NCI-H1105 treated with DMSO at 0.1 percent for 48 hours (cell line): ENCODE measurements at regions not wholly inside any gene's neighbourhood (a gene's known extent, or its start where the extent isn't known, plus 50 kb on each side); places are given as distances from the start of the nearest gene placed in this dataset.

Experiments
- DNase-seq: peaks from one replicate; lab custom pipeline; 2025; lab: John Stamatoyannopoulos, UW

GRCh38 chr2:65688141-65688886, 255.9 kb upstream of the SPRED2 start:
- no peak for DNase-seq

GRCh38 chr2:65687614-65688013, 255.2 kb upstream of the SPRED2 start:
- DNase-seq: no peak

- DNase-seq: peak; percentile 44
These were observed 254.6 kb upstream of the SPRED2 start for GRCh38 chr2:65686928-65687521.

- no peak for DNase-seq
These were observed 249.1 kb upstream of the SPRED2 start for GRCh38 chr2:65681503-65681902.

DNA sequence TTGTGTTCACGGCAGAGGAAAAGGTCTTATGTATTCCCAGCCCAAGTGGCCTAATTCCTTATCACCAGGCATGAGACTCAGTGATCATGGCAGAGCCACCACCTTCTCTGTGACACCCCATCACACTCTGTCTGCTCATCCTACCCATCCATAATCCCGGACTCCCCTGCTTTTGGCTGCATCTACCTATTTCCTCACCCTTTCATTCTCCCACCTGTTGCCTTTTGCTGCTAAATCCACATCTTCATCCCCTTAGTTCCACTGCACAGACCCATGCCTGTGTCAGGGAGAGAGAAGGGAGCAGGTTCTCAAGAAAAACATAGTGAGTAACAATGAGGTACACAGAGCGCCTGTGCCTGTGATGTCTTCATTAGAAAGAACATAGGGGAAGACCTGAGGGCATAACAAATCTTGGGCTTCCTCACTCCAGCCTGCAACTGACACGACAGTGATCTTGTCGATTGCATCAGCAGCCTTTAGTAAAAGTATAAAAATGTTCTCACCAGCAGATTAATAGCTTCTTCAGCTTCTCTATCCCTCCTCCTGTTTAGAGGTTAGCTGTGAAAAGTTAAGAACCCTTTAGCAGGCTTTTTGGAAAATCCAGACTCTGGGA, 246.5 kb upstream of the SPRED2 start:
- DNase-seq: no peak

DNA sequence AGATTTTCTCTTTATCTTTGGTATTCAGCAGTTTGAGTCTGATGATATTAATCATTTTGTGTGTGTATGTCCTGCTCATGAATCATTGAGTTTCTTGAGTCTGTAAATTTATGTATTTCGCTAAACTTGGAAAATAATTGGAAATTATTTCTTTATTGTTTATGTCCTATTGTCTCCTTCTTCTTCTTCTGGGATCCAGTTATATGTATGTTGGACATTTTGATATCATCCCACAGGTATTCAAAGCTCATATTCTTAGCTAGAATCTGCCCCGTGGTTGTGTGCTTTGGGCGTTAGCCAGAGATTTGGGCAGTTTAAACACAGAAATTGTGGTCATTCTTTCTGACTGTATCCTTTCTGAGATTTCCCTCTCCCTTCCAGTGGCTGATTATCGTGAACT, 243.0 kb upstream of the SPRED2 start:
- DNase-seq: no peak

DNA sequence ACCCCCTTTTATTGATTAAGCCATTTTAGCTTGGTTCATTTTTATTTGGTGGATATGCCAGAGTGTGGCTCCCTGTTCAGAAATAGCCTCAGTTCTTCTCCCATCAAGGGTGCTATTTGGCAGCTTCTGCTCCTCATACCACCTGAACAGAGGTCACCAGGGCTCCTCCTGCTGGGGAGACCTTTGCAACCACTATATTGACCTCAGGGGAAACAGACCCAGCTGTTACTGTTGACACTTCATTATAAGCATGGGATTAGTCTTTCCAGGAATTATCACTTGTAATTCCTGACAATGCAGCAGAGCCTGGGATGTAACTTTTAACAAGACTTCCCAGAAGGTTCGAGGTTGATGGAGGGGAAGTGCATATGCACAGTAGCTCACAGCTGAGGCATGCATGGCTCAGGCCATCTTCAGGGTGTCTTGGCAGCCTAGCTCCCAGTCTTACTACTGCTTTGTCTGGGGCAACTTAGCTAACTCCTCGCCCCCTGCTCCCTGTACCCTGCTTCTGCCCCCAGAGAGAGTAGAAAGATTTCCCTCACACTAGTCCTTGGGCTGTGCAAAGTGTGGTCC, 239.4 kb upstream of the SPRED2 start:
- DNase-seq: no peak

GRCh38 chr2:65669574-65669973, 237.2 kb upstream of the SPRED2 start:
- no peak for DNase-seq

- DNase-seq: no peak
These were observed 236.3 kb upstream of the SPRED2 start for GRCh38 chr2:65668744-65669143.

DNA sequence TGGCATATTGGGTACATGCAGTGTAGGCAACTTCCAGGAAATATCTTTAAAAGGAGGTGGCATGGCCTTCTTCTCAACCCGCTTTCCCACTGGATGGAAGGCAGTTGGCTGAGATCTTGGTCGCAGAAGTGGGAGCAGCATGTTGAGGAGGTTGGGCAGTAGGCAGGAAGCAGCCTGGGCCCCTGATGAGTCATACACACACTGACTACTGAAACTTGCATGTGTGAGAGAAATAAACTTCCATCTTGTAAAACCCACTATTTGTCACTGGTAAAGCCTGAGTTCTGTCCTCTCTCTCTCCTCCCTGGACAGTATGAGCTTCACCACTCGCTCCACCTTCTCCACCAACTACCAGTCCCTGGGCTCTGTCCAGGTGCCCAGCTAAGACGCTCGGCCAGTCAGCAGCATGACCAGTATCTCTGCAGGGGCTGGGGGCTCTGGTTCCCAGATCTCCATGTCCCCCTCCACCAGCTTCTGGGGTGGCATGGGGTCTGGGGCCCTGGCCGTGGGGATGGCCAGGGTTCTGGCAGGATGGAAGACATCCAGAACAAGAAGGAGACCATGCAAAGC, 233.8 kb upstream of the SPRED2 start:
- no peak for DNase-seq

DNA sequence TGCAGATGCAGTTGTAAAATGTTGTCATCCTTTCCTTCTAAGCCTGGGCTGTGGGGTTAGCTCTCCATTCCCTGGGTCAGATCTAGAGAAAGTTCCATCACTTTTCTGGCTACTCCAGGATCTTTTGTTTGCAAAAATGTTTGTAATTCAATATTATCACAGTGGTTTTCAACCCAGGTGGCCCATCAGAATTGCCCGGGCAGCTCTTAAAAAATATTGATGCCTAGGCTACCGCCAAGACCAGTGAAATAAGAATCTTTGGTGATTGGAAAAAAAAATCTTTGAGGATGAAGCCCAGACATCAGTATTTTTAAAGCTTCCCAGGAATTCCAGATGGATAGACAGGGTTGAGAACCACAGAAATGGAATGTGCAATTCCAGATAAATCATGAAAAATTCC, 232.5 kb upstream of the SPRED2 start:
- DNase-seq: no peak

DNA sequence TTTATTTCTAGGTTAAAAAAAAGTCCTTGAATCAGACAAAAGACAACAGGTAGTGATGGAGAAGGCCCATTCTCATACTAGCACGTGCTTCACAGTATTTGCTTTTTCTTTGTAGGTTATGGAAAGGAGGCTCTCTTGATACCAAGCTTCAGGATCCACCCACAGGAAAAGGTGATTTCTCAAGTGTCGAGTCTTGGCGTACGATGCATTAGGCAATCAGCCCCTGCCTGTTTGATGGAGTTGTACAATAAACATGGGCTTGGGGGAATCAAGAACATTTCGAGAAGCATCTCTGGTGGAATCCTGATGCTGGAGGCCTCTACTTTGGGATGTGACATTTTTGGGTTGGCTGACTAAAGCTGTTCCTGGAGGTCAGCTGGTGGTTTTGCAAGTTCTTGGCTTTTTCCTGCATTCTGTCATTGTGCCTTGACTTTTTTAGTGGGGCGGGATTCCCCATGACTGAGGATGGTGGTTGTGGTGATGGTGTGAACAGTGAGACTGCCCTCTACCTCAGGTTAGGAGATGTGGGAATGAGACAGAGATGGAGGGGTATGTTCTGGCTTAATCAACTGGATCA, 231.5 kb upstream of the SPRED2 start:
- DNase-seq: no peak

DNA sequence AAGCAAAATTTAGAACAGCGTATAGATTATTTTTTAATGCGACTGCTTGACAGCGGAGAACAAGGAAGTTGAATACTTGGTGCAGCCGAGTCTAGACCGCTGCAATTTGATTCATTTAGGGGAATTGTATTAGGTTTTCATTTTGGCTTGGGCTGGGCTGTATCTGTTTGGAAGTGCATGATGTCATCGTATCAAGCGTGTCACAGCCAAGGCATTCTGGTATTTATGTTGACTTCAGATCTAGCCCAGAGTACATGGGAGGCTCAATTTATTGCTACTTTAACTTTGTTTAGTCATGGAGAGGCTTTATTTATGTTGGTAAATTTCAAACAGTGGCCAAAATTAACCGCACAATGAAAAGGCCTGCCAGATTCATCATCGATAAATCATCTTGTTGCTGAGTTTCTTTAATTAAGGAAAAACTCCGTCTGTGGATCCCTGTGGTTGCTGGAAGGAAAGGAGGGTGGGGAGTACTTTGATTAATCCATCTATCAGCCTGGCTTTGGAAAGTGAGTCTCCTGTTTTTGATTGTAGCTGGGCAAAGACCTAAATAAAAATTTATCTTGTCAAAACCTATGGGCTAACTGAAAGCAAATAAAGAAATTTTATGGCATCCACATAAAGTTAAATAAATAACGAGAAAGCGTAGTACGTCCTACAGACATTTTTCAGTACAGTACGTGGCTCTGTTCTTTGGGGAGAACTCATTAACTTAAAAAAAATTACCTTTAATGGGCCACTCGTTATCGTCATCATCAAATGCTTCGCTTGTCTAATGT, 230.4 kb upstream of the SPRED2 start:
- no peak for DNase-seq

- DNase-seq: no peak
These were observed 229.7 kb upstream of the SPRED2 start for GRCh38 chr2:65661980-65662653.

- no peak for DNase-seq
These were observed 227.9 kb upstream of the SPRED2 start for GRCh38 chr2:65660340-65660739.

DNA sequence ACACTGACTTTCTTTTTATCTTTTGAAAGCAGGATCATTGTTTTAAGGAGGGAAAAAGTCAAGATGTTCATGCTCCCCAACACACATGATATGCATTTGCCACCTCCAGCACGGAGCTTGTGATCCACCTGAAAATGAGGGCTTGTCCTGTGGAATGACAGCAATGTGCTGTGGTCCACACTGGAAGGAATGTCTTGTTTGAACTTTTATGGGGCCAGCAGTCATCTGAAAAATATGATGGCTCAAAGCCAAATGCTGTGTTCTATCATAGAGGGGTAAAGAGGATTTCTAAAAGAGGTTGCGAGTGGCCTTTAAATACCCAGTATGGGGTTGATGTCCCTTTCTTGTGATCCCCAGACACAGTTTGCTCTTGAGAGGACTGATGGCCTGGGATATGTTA, 226.5 kb upstream of the SPRED2 start:
- DNase-seq: no peak

DNA sequence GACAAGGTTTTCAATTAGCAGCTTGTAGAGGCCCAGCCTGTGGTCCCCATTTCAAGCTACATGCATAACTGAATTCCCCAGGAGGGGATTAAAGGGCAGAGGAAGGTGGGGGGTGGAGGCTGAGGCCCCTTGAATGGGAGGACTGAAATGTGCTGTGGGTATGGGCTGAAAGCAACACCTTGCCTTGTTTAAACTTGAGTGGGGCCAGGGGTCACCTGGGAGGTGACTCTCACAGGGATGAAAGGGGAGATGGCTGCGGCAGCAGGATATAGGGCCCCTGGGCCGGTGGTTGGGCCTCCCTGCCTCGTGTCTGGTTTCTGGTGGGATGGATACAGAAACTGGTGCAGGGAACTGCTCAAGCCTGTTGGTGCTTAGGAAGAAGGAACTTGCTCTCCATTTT, 225.9 kb upstream of the SPRED2 start:
- no peak for DNase-seq

DNA sequence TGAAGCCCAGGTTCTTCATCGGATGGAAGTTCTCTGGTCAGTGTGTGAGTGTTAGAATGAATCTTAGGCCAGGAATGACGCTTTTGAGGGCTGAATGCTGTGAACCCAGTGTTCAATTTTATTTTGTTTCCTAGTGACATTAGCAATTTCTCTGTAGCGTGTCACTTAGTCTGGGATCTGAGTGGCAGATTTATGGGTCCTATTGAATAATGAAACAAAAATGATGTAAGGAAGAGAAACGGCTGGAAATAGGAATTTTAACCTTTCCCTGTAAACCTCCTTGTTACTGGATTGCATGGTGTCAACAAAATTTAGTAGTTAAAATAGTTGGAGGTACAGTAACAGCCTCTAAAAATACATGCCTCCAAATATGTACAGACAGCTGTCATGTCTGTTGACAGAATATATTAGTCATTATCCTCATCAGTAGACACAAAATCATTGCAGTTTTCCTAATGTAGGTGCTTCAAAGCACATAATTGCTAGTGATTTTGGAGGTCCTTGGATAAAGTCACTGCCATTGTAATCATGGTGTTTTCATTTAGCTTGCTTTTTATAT, 223.8 kb upstream of the SPRED2 start:
- DNase-seq: peak; percentile 12

GRCh38 chr2:65655000-65655399, 222.6 kb upstream of the SPRED2 start:
- peak; percentile 86 for DNase-seq

- DNase-seq: peak; percentile 14
These were observed 222.1 kb upstream of the SPRED2 start for GRCh38 chr2:65654496-65654895.

DNA sequence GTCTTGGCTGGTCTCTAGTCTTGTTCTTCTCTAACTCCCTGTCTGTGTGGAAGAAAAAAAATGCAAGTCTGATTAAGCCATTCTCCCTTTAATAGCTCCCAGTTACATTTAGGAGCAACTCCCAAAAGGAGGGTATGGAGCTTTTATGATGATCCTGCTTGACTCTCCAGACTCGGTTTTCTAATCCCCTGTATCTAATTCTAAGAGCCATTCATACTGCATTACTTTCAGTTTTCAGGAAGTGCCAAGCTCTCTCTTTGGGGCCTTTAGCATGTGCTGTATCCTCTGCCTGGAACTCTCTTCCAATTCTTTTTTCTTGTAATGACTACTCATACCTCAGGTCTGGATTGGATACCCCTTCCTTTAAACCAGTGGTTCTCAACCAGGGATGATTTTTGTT, 219.7 kb upstream of the SPRED2 start:
- no peak for DNase-seq
